ENCODE measurements at regions not wholly inside any gene's neighbourhood (a gene's known extent, or its start where the extent isn't known, plus 50 kb on each side); places are given as distances from the start of the nearest gene placed in this dataset.

- Histone ChIP-seq H3K27me3 (ENCODE audit: insufficient read depth, low read depth) (no peaks in the 10 kb centered on the region), H3K4me1 (ENCODE audit: low read depth, poor library complexity, severe bottlenecking) (no peaks in the 10 kb centered on the region), H3K9ac (no peak overlapping the region), H3K79me2 (ENCODE audit: insufficient read depth, low read depth) (no peaks in the 10 kb centered on the region), H3K4me2 (no peak overlapping the region), H3K27ac (no peak overlapping the region), H3K4me3 (IDR thresholded peaks at IDR 0.05; ENCODE audit: insufficient read depth, low read depth, low read length) (no peak overlapping the region), H4K20me1 (ENCODE audit: insufficient read depth) (no peaks in the 10 kb centered on the region), H2AFZ (ENCODE audit: low read depth) (no peak overlapping the region), H3K36me3 (ENCODE audit: insufficient read depth) (no peaks in the 10 kb centered on the region)
- no peak for TF ChIP-seq CTCF (conservative IDR thresholded peaks at IDR 0.05; ENCODE audit: low read depth, low read length)
Observed at GRCh38 chr12:97082029-97082428, 175.0 kb downstream of the NEDD1 start.

DNA sequence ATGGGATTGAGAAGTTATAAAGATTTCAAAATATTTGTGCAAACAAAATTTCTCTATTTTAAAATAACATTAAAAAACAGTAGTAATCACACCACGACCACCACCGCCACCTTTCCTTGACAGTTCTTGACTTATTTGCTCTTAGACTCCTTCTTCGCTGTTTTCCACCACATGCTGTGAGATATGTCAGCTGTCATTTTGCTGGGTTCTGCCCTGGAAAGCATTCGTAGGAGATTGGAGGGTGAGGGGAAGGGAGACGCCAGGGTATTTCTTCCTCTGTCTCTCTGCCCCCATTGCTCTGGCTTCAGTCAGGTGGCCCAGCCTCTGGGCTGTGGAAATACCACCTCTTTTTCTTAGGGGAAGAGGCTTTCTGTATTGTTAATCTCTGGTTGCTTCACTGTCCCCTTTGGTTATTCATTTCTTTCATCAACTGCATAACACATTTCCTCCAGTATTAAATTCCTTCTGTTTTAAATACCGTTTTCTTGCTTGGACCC is 186.2 kb downstream of the NEDD1 start:
- H3K4me3 ChIP-seq (IDR thresholded peaks at IDR 0.05; ENCODE audit: insufficient read depth, low read depth, low read length): no peak overlapping the region
- no peaks in the 10 kb centered on the region for H4K20me1 ChIP-seq (ENCODE audit: insufficient read depth)
- H3K79me2 ChIP-seq (ENCODE audit: insufficient read depth, low read depth): no peaks in the 10 kb centered on the region
- H3K4me2 ChIP-seq: no peak overlapping the region
- TF ChIP-seq CTCF (conservative IDR thresholded peaks at IDR 0.05; ENCODE audit: low read depth, low read length): no peak
- no peak overlapping the region for H2AFZ ChIP-seq (ENCODE audit: low read depth)
- H3K27me3 ChIP-seq (ENCODE audit: insufficient read depth, low read depth): no peaks in the 10 kb centered on the region
- no peaks in the 10 kb centered on the region for H3K4me1 ChIP-seq (ENCODE audit: low read depth, poor library complexity, severe bottlenecking)
- no peaks in the 10 kb centered on the region for H3K36me3 ChIP-seq (ENCODE audit: insufficient read depth)
- no peak overlapping the region for H3K9ac ChIP-seq
- no peak overlapping the region for H3K27ac ChIP-seq

GRCh38 chr12:97097734-97098133 is 190.7 kb downstream of the NEDD1 start:
- no peaks in the 10 kb centered on the region for H3K4me1 ChIP-seq (ENCODE audit: low read depth, poor library complexity, severe bottlenecking)
- no peak overlapping the region for H2AFZ ChIP-seq (ENCODE audit: low read depth)
- H3K27me3 ChIP-seq (ENCODE audit: insufficient read depth, low read depth): no peaks in the 10 kb centered on the region
- H3K27ac ChIP-seq: no peak overlapping the region
- H3K4me2 ChIP-seq: no peak overlapping the region
- H3K4me3 ChIP-seq (IDR thresholded peaks at IDR 0.05; ENCODE audit: insufficient read depth, low read depth, low read length): no peak overlapping the region
- H3K36me3 ChIP-seq (ENCODE audit: insufficient read depth): no peaks in the 10 kb centered on the region
- H3K9ac ChIP-seq: no peak overlapping the region
- no peaks in the 10 kb centered on the region for H3K79me2 ChIP-seq (ENCODE audit: insufficient read depth, low read depth)
- no peaks in the 10 kb centered on the region for H4K20me1 ChIP-seq (ENCODE audit: insufficient read depth)
- TF ChIP-seq CTCF (conservative IDR thresholded peaks at IDR 0.05; ENCODE audit: low read depth, low read length): no peak

DNA sequence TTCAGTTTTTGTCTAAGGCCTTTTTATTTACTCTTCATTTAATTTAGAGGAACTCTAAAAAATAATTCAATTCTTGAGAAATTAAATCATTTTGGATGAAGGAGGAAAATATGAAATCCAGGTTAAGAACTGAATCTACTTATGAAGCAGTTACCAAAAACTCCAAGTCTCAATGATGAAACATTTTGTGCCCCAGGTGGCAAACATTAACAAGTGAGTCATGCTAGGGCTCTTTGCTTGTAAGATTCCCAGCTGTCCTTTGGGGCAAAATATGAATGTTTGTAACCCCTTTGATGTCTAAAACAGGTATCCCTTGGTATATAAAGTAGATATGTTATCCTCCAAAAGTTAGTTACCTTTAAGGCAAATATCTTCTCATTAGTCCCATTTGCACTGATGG is 202.4 kb downstream of the NEDD1 start:
- Histone ChIP-seq H3K4me1 (ENCODE audit: low read depth, poor library complexity, severe bottlenecking) (no peaks in the 10 kb centered on the region), H2AFZ (ENCODE audit: low read depth) (no peak overlapping the region), H3K9ac (no peak overlapping the region), H3K27me3 (ENCODE audit: insufficient read depth, low read depth) (no peaks in the 10 kb centered on the region), H3K27ac (no peak overlapping the region), H3K4me2 (no peak overlapping the region), H3K4me3 (IDR thresholded peaks at IDR 0.05; ENCODE audit: insufficient read depth, low read depth, low read length) (no peak overlapping the region), H3K79me2 (ENCODE audit: insufficient read depth, low read depth) (no peaks in the 10 kb centered on the region), H4K20me1 (ENCODE audit: insufficient read depth) (no peaks in the 10 kb centered on the region), H3K36me3 (ENCODE audit: insufficient read depth) (no peaks in the 10 kb centered on the region)
- TF ChIP-seq CTCF (conservative IDR thresholded peaks at IDR 0.05; ENCODE audit: low read depth, low read length): no peak
